ENCODE measurements at regions not wholly inside any gene's neighbourhood (a gene's known extent, or its start where the extent isn't known, plus 50 kb on each side); places are given as distances from the start of the nearest gene placed in this dataset.
"Not testable (repeated sequence)": the region's sequence is repeated elsewhere in the genome, so short reads cannot be mapped to it uniquely, and the experiment has no call there.

DNA sequence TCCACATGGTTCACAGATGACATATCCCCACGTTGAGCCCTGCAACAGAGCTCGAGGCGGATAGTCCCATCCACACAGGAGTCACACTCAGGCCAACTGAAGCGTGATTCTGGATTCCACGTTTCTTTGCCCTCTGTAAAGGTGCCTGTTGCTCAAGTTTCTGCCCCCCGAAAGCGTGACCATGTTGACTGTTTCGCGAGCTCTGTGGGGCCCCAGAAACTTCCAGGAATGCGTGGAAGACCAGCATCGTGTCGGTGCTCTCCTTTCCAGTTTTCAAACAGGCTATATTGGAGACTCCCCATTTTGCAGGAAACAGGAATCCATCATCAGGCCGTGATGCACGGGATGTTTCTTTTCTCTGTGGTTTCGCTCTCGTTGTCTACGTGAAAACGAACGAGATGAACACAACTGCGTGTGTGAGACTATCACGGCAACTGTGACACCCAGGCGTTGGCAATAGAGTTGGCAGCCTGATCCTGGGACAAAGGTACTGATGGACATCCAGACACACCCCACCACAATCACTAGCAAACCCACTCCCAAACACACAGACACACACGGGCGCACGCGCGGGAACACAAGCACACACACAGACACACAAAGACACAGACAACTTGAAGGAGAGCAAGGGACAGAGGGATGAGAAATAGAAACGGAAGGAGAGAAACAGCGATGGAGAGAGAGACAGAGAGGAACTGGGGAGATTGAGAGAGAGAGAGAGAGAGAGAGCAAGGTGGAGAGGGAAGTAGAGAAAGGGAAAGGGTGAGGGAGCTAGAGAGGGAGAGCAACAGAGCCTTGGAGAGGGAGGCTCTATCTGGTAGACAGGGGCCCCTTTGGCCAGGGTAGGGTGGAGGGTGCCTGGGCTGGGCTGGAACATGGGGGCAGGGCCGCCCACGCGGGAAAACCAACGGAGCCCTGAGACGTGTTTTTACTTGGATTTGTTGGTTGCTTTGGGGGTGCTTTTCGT lies 1609.3 kb downstream of the SPATA31A7 start:
- not testable (repeated sequence) for H3K27me3 ChIP-seq (replicated peaks; ENCODE audit: control insufficient read depth, insufficient read depth, low read length); H3K36me3 ChIP-seq (ENCODE audit: control insufficient read depth, insufficient read depth, low read length)
- peak; percentile 67 for DNase-seq (ENCODE audit: extremely low read depth, insufficient read length)
- peak overlapping the region; percentile 88 for H3K4me3 ChIP-seq (replicated peaks; ENCODE audit: low read depth, low read length)

DNA sequence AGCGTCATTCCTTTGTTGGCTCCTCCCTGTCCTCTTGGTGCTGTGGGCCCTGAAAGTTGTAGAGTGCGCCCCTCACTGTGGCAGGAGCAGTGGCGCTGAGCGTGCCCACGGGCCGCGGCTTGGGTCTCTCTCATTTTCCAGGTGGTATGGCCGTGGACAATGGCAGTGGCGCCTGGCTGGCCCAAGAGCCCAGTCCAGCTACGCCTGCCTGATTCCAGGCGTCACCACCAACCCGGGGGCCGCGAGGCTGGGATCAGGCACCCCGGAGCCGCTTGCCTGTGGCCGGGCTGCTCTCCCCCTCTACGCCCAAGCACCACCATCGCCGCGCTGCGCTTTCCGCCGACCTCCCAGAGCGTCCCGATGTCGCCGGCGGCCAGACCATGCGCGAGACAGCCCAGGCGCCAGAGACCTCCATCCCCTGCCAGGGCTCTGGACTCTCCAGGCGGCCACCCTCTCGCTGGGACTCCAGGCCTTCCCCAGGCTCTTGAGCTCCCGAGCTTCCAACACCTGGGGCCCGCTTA lies 1610.1 kb downstream of the SPATA31A7 start:
- peak; percentile 67 for DNase-seq (ENCODE audit: extremely low read depth, insufficient read length)
- peak overlapping the region; percentile 88 for H3K4me3 ChIP-seq (replicated peaks; ENCODE audit: low read depth, low read length)
- H3K36me3 ChIP-seq (ENCODE audit: control insufficient read depth, insufficient read depth, low read length); H3K27me3 ChIP-seq (replicated peaks; ENCODE audit: control insufficient read depth, insufficient read depth, low read length): not testable (repeated sequence)

DNA sequence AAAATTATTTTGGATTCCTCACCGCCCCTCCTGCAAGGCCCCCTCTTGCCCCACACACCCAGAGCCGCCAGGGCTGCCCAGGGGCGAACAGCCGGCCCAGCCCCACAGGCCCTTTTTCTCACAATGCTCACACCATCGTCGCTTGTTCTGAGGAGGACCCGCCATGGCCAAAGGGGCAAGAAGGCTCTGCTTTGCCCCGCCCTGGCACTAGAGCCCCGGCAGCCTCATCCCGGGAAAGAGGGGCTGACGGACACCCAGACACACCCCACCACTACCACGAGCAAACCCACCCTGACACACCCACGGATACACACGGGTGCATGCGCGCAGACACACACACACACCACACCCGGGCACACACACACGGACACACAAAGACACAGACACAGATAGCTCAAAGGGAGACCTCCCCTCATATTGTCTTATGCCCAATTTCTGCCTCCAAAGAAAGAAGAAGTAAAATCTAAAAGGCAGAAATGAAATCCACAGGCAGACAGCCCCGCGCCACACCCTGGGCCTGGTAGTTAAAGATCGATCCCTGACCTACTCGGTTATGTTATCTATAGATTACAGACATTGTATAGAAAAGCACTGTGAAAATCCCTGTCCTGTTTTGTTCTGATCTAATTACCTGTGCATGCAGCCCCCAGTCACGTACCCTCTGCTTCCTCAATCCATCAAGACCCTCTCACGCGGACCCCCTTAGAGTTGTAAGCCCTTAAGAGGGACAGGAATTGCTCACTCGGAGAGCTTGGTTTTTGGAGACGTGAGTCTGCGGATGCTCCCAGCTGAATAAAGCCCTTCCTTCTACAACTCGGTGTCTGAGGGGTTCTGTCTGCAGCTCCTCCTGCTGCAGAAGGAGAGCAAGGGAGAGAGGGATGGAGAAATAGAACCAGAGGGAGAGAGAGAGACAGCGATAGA lies 1610.9 kb downstream of the SPATA31A7 start:
- not testable (repeated sequence) for H3K36me3 ChIP-seq (ENCODE audit: control insufficient read depth, insufficient read depth, low read length); H3K27me3 ChIP-seq (replicated peaks; ENCODE audit: control insufficient read depth, insufficient read depth, low read length)
- H3K4me3 ChIP-seq (replicated peaks; ENCODE audit: low read depth, low read length), result peak overlapping the region; percentile 88
- peak; percentile 62 for DNase-seq (ENCODE audit: extremely low read depth, insufficient read length)

DNA sequence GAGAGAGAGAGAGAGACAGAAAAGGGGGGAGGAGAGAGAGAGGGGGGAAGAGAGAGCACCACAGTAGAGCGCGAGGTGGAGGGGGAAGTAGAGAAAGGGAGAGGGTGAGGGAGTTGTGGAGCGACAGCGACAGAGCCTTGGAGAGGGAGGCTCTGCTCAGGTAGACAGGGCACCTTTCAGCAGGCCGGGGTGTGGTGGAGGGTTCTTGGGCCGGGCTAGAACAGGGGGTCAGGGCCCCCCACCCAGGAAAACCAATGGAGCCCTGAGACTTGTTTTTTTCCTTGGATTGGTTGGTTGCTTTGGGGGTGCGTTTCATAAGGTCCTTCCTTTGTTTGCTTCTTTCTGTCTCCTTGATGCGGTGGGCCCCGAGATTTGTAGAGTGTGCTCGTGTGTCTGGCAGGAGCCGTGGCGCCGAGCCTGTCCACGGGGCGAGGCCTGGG lies 1611.6 kb downstream of the SPATA31A7 start:
- H3K4me3 ChIP-seq (replicated peaks; ENCODE audit: low read depth, low read length), result peak overlapping the region; percentile 88
- not testable (repeated sequence) for H3K27me3 ChIP-seq (replicated peaks; ENCODE audit: control insufficient read depth, insufficient read depth, low read length); H3K36me3 ChIP-seq (ENCODE audit: control insufficient read depth, insufficient read depth, low read length)
- peak; percentile 60 for DNase-seq (ENCODE audit: extremely low read depth, insufficient read length)

DNA sequence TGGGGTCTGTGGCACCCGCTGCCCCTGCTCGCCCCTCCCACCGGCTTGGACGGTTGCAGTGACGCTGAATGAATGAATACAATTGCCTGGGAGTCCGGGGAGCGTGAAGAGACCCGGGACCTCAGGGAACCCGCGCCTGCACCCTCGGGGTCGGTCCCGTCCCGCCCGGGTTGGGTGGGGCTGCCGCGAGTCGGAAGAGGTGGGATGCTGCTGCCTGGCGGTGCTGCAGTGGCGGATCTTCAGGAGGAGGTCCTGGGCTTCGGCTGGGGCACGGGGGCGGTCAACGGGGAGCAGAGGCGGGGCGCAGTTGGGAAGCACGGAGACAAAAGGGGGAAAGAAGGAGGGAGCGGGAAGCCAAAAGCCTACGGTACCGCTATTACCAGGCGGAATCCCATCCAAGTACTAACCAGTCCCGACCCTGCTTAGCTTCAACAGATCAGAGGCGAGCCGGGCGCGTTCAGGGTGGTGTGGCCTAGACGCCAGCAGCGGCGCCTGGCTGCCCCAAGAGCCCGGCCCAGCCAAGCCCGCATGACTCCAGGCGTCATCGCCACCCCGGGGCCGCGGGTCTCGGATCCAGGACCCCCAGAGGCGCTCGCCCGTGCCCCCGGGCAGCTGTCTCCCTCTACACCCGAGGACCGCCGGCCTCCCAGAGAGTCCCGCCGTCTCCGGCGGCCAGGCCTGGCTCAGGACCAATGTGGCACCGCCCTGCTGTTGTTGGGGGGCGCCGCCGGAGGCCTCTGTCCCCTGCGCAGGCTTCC lies 1612.3 kb downstream of the SPATA31A7 start:
- TF ChIP-seq, protein P1, sequence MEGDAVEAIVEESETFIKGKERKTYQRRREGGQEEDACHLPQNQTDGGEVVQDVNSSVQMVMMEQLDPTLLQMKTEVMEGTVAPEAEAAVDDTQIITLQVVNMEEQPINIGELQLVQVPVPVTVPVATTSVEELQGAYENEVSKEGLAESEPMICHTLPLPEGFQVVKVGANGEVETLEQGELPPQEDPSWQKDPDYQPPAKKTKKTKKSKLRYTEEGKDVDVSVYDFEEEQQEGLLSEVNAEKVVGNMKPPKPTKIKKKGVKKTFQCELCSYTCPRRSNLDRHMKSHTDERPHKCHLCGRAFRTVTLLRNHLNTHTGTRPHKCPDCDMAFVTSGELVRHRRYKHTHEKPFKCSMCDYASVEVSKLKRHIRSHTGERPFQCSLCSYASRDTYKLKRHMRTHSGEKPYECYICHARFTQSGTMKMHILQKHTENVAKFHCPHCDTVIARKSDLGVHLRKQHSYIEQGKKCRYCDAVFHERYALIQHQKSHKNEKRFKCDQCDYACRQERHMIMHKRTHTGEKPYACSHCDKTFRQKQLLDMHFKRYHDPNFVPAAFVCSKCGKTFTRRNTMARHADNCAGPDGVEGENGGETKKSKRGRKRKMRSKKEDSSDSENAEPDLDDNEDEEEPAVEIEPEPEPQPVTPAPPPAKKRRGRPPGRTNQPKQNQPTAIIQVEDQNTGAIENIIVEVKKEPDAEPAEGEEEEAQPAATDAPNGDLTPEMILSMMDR (IDR thresholded peaks at IDR 0.05; ENCODE audit: insufficient read depth, low read length, poor library complexity, severe bottlenecking), result peak; percentile 37
- H3K36me3 ChIP-seq (ENCODE audit: control insufficient read depth, insufficient read depth, low read length); H3K27me3 ChIP-seq (replicated peaks; ENCODE audit: control insufficient read depth, insufficient read depth, low read length): not testable (repeated sequence)
- H3K4me3 ChIP-seq (replicated peaks; ENCODE audit: low read depth, low read length), result peak overlapping the region; percentile 88
- DNase-seq (ENCODE audit: extremely low read depth, insufficient read length), result peak; percentile 97

DNA sequence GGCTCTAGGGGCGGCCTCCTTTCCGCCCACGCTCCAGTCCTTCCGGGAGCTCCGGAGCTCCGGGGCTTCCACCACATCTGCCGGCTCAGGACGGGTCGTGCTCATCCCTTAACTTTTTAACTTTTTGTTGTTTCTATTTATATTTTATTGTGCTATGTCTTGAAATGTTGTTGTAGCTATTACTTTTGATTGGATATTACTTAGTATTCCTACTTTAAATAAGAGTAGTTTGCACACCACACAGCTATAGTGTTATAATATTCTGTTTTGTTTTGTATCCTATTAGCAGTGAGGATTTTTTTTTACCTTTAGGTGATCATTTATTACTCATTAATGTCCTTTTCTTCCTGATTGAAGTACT lies 1612.9 kb downstream of the SPATA31A7 start:
- peak overlapping the region; percentile 88 for H3K4me3 ChIP-seq (replicated peaks; ENCODE audit: low read depth, low read length)
- not testable (repeated sequence) for H3K36me3 ChIP-seq (ENCODE audit: control insufficient read depth, insufficient read depth, low read length); H3K27me3 ChIP-seq (replicated peaks; ENCODE audit: control insufficient read depth, insufficient read depth, low read length); DNase-seq (ENCODE audit: extremely low read depth, insufficient read length)

DNA sequence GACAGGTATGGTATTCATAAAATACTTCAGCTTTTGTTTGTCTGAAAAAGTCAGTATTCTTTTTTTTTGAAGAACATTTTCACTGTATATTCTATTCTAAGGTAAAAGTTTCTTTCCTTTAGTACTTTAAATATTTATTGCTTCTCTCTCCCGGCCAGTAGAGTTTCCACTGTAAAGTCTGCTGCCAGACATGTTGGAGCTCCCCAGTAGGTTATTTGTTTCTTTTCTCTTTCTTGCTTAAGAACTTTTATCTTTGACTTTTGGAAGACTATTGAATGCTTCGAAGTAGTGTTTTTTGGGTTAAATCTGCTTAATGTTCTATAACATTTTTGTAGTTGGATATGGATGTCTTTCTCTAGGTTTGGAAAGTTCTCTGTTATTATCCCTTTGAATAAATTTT lies 1613.3 kb downstream of the SPATA31A7 start:
- H3K4me3 ChIP-seq (replicated peaks; ENCODE audit: low read depth, low read length), result peak overlapping the region; percentile 40
- H3K36me3 ChIP-seq (ENCODE audit: control insufficient read depth, insufficient read depth, low read length); H3K27me3 ChIP-seq (replicated peaks; ENCODE audit: control insufficient read depth, insufficient read depth, low read length); DNase-seq (ENCODE audit: extremely low read depth, insufficient read length): not testable (repeated sequence)

DNA sequence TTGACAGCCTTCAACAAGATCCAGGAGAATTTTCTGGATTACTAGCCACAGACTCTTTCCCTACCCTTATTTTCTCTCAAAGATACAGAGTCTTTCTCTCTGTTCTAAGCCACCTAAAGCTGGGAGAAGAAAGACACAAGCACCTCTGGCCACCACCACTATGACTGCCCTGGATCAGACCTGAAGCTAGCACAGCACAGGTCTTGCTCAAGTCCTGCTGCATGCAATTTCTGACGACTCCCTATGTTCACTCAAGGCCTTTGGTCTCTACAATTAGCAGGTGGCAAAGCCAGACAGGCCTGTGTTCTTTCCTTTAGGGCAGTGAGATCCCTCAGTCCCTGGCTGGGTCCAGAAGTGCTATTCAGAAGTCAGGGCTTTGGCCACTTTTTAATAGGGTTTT lies 1614.5 kb downstream of the SPATA31A7 start:
- not testable (repeated sequence) for DNase-seq (ENCODE audit: extremely low read depth, insufficient read length); H3K36me3 ChIP-seq (ENCODE audit: control insufficient read depth, insufficient read depth, low read length); H3K27me3 ChIP-seq (replicated peaks; ENCODE audit: control insufficient read depth, insufficient read depth, low read length); H3K4me3 ChIP-seq (replicated peaks; ENCODE audit: low read depth, low read length)

DNA sequence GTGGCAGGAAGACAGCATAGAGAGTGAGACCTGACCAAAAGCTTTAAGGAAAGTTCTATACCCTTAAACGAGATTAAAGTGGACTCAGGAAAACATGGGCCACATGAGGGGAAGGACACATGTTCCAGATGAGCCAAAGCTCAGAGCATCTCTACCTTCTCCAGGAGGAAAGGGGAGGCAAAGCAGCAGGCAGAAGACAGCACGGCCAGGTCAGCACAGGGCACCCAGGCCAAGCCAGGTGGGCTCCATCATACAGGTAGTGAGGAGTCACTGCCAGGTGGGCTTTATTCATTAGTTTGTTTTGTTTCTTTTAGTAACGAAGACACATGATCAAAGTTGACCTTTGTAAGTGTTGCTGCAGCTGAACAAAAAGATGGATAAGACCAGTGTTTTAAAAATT lies 1617.6 kb downstream of the SPATA31A7 start:
- H3K4me3 ChIP-seq (replicated peaks; ENCODE audit: low read depth, low read length); DNase-seq (ENCODE audit: extremely low read depth, insufficient read length); H3K36me3 ChIP-seq (ENCODE audit: control insufficient read depth, insufficient read depth, low read length); H3K27me3 ChIP-seq (replicated peaks; ENCODE audit: control insufficient read depth, insufficient read depth, low read length): not testable (repeated sequence)

DNA sequence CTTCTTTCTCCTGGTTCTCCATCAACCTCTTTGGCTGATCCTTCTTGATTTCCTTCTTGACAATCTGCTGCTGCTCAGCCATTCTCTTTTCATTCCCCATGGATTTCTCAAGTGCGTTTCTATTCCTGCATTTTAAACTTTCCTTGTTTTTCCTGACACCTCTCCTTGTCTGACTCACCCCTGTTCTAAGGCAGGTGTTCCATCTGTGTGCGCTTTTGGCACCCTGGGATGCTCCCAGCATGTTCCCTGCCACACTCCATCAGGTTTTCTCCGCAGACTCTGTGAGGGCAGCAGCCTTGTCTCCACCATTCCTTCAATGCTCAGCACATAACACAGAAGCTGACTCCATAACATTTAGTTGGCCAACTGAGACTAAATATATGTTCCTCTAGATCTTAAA lies 1618.2 kb downstream of the SPATA31A7 start:
- not testable (repeated sequence) for H3K36me3 ChIP-seq (ENCODE audit: control insufficient read depth, insufficient read depth, low read length); H3K27me3 ChIP-seq (replicated peaks; ENCODE audit: control insufficient read depth, insufficient read depth, low read length); H3K4me3 ChIP-seq (replicated peaks; ENCODE audit: low read depth, low read length); DNase-seq (ENCODE audit: extremely low read depth, insufficient read length)

DNA sequence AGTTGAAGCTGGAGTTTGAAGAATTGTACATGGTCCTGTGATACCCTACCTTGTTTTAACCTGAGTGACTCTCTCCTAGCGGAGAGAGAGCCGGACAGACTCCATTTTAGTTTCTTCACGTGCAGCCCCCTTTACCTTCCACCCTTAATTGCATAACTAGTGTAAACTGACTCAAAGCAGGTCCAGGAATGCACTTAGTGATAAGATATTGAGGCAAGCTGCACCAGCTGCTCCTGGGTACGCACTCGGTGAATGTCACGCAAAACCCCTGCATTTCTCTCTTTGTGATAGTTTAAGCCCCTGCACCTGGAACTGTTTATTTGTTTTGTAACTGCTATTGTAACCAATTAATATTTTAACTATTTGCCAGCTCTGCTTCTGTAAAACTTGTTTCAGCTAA lies 1620.5 kb downstream of the SPATA31A7 start:
- not testable (repeated sequence) for H3K4me3 ChIP-seq (replicated peaks; ENCODE audit: low read depth, low read length); DNase-seq (ENCODE audit: extremely low read depth, insufficient read length); H3K36me3 ChIP-seq (ENCODE audit: control insufficient read depth, insufficient read depth, low read length); H3K27me3 ChIP-seq (replicated peaks; ENCODE audit: control insufficient read depth, insufficient read depth, low read length)

DNA sequence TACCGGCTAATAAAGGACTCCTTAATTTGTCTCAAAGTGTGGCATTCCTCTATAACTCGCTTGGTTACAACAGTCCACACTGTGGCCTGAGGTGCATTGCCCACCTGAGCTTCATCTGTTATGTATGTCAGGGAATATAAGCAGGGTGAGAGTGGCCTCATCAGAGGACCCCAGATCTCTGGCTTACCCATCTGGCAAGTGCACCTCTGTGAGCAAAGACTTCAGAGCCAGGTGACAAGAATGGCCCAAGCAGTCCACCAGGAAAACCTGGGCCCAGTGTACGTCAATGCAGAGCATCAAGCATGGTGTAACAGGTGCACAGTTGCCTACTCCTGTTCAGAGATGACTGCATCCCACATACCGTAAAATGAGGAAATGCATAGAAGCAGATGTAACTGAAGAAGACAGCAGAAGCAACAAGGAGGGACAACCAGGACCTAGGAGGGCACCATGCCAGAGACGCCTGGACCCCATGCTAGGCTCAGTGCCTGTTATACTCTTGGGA lies 1621.0 kb downstream of the SPATA31A7 start:
- not testable (repeated sequence) for H3K27me3 ChIP-seq (replicated peaks; ENCODE audit: control insufficient read depth, insufficient read depth, low read length); H3K4me3 ChIP-seq (replicated peaks; ENCODE audit: low read depth, low read length); H3K36me3 ChIP-seq (ENCODE audit: control insufficient read depth, insufficient read depth, low read length); DNase-seq (ENCODE audit: extremely low read depth, insufficient read length)

Data from GM06990 (cell line).